ENCODE measurements at regions not wholly inside any gene's neighbourhood (a gene's known extent, or its start where the extent isn't known, plus 50 kb on each side); places are given as distances from the start of the nearest gene placed in this dataset.
"Not testable (repeated sequence)": the region's sequence is repeated elsewhere in the genome, so short reads cannot be mapped to it uniquely, and the experiment has no call there.

GRCh38 chr21:17293016-17293562, 219.8 kb upstream of the CXADR start:
- not testable (repeated sequence) for DNase-seq (ENCODE audit: low read depth in 4 of 4, low spot score in 3 of 4)

GRCh38 chr21:17295997-17296396, 216.8 kb upstream of the CXADR start:
- DNase-seq (ENCODE audit: low read depth in 4 of 4, low spot score in 3 of 4): no peak

GRCh38 chr21:17299576-17299975, 213.3 kb upstream of the CXADR start:
- not testable (repeated sequence) for DNase-seq (ENCODE audit: low read depth in 4 of 4, low spot score in 3 of 4)

- not testable (repeated sequence) for DNase-seq (ENCODE audit: low read depth in 4 of 4, low spot score in 3 of 4)
Measured at GRCh38 chr21:17327715-17328114, 185.1 kb upstream of the CXADR start.

- no peak for DNase-seq (ENCODE audit: low read depth in 4 of 4, low spot score in 3 of 4)
Measured at GRCh38 chr21:17334484-17334883, 178.4 kb upstream of the CXADR start.

GRCh38 chr21:17340081-17340480, 172.8 kb upstream of the CXADR start:
- no peak for DNase-seq (ENCODE audit: low read depth in 4 of 4, low spot score in 3 of 4)

GRCh38 chr21:17343055-17343454, 169.8 kb upstream of the CXADR start:
- peak in 2 of 4 donors; percentile 2 to 9 for DNase-seq (ENCODE audit: low read depth in 4 of 4, low spot score in 3 of 4)

GRCh38 chr21:17348357-17348756, 164.5 kb upstream of the CXADR start:
- no peak for DNase-seq (ENCODE audit: low read depth in 4 of 4, low spot score in 3 of 4)

- no peak for DNase-seq (ENCODE audit: low read depth in 4 of 4, low spot score in 3 of 4)
Measured at GRCh38 chr21:17348849-17349248, 164.0 kb upstream of the CXADR start.

- DNase-seq (ENCODE audit: low read depth in 4 of 4, low spot score in 3 of 4): no peak
Measured at GRCh38 chr21:17351766-17352165, 161.1 kb upstream of the CXADR start.

GRCh38 chr21:17352996-17353655, 159.7 kb upstream of the CXADR start:
- no peak for DNase-seq (ENCODE audit: low read depth in 4 of 4, low spot score in 3 of 4)

GRCh38 chr21:17359781-17360180, 153.1 kb upstream of the CXADR start:
- no peak for DNase-seq (ENCODE audit: low read depth in 4 of 4, low spot score in 3 of 4)

GRCh38 chr21:17368748-17369363, 144.0 kb upstream of the CXADR start:
- no peak for DNase-seq (ENCODE audit: low read depth in 4 of 4, low spot score in 3 of 4)

- DNase-seq (ENCODE audit: low read depth in 4 of 4, low spot score in 3 of 4): no peak
Measured at GRCh38 chr21:17370263-17370662, 142.6 kb upstream of the CXADR start.

- no peak for DNase-seq (ENCODE audit: low read depth in 4 of 4, low spot score in 3 of 4)
Measured at GRCh38 chr21:17370916-17371315, 141.9 kb upstream of the CXADR start.

- DNase-seq (ENCODE audit: low read depth in 4 of 4, low spot score in 3 of 4): peak in 2 of 4 donors; percentile 24 to 28
Measured at GRCh38 chr21:17371450-17371849, 141.4 kb upstream of the CXADR start.

- no peak for DNase-seq (ENCODE audit: low read depth in 4 of 4, low spot score in 3 of 4)
Measured at GRCh38 chr21:17372200-17372599, 140.6 kb upstream of the CXADR start.

- no peak for DNase-seq (ENCODE audit: low read depth in 4 of 4, low spot score in 3 of 4)
Measured at GRCh38 chr21:17386498-17386897, 126.3 kb upstream of the CXADR start.

- DNase-seq (ENCODE audit: low read depth in 4 of 4, low spot score in 3 of 4): peak; percentile 29 to 56 (median 52)
Measured at GRCh38 chr21:17387030-17387617, 125.7 kb upstream of the CXADR start.

- DNase-seq (ENCODE audit: low read depth in 4 of 4, low spot score in 3 of 4): no peak
Measured at GRCh38 chr21:17388226-17388625, 124.6 kb upstream of the CXADR start.

- no peak for DNase-seq (ENCODE audit: low read depth in 4 of 4, low spot score in 3 of 4)
Measured at GRCh38 chr21:17389311-17389710, 123.5 kb upstream of the CXADR start.

GRCh38 chr21:17390569-17390968, 122.3 kb upstream of the CXADR start:
- DNase-seq (ENCODE audit: low read depth in 4 of 4, low spot score in 3 of 4): no peak

All from left renal pelvis (tissue), 4 donors.